HG03354 (cell line): ENCODE measurements at regions not wholly inside any gene's neighbourhood (a gene's known extent, or its start where the extent isn't known, plus 50 kb on each side); places are given as distances from the start of the nearest gene placed in this dataset.

ENCODE experiments used
- ATAC-seq: cut with Tn5 transposase; IDR thresholded peaks from one replicate; pipeline ENCODE4 v1.9.1; 2021; ENCODE audit warnings: mild to moderate bottlenecking; ENCODE audit not compliant: unreplicated experiment, poor library complexity, severe bottlenecking

- ATAC-seq: no peak
Measured at GRCh38 chr10:8224591-8224990, 170.1 kb downstream of the GATA3 start.

GRCh38 chr10:8225187-8225586 is 170.7 kb downstream of the GATA3 start:
- no peak for ATAC-seq

GRCh38 chr10:8227246-8227645 is 172.8 kb downstream of the GATA3 start:
- no peak for ATAC-seq

- no peak for ATAC-seq
Measured at GRCh38 chr10:8229153-8229552, 174.7 kb downstream of the GATA3 start.

GRCh38 chr10:8230902-8231301 is 176.4 kb downstream of the GATA3 start:
- ATAC-seq: no peak

- ATAC-seq: no peak
Measured at GRCh38 chr10:8233049-8233448, 178.6 kb downstream of the GATA3 start.

GRCh38 chr10:8233832-8234259 is 179.4 kb downstream of the GATA3 start:
- ATAC-seq: no peak

GRCh38 chr10:8235253-8236027 is 181.0 kb downstream of the GATA3 start:
- no peak for ATAC-seq

- ATAC-seq: no peak
Measured at GRCh38 chr10:8238986-8239385, 184.5 kb downstream of the GATA3 start.

GRCh38 chr10:8240861-8241260 is 186.4 kb downstream of the GATA3 start:
- no peak for ATAC-seq

GRCh38 chr10:8242295-8242872 is 187.9 kb downstream of the GATA3 start:
- no peak for ATAC-seq

- no peak for ATAC-seq
Measured at GRCh38 chr10:8245131-8245813, 190.8 kb downstream of the GATA3 start.

GRCh38 chr10:8245814-8246142 is 191.3 kb downstream of the GATA3 start:
- ATAC-seq: no peak

- ATAC-seq: no peak
Measured at GRCh38 chr10:8246548-8246947, 192.1 kb downstream of the GATA3 start.

GRCh38 chr10:8247191-8247590 is 192.7 kb downstream of the GATA3 start:
- no peak for ATAC-seq

GRCh38 chr10:8248868-8249267 is 194.4 kb downstream of the GATA3 start:
- ATAC-seq: no peak

GRCh38 chr10:8254350-8254749 is 199.9 kb downstream of the GATA3 start:
- ATAC-seq: no peak

GRCh38 chr10:8255301-8255700 is 200.8 kb downstream of the GATA3 start:
- ATAC-seq: no peak

- no peak for ATAC-seq
Measured at GRCh38 chr10:8260645-8261044, 206.2 kb downstream of the GATA3 start.

- ATAC-seq: no peak
Measured at GRCh38 chr10:8262317-8262716, 207.8 kb downstream of the GATA3 start.

GRCh38 chr10:8269976-8270375 is 215.5 kb downstream of the GATA3 start:
- no peak for ATAC-seq
